Uterus (tissue), 2 donors: ENCODE measurements at regions not wholly inside any gene's neighbourhood (a gene's known extent, or its start where the extent isn't known, plus 50 kb on each side); places are given as distances from the start of the nearest gene placed in this dataset.

Source experiments
- POLR2A ChIP-seq, 2 donors: fragments of 450-650 bp; IDR thresholded peaks; one replicate each; pipeline ENCODE4 v1.6.1; 2016; ENCODE audit warnings: antibody characterized with exemption in 2 of 2, mild to moderate bottlenecking in 1 of 2, moderate library complexity in 1 of 2
- TF ChIP-seq, protein P1 (sequence below), 4 experiments: fragments of 200-600 bp in 2 of 4; fragments of 450-650 bp in 2 of 4; sonication (generic) in 2 of 4; IDR thresholded peaks; one replicate each; pipeline ENCODE4 v1.5.1; 2016 to 2019; ENCODE audit warnings: antibody characterized with exemption in 4 of 4, mild to moderate bottlenecking in 2 of 4, moderate library complexity in 1 of 4

DNA sequence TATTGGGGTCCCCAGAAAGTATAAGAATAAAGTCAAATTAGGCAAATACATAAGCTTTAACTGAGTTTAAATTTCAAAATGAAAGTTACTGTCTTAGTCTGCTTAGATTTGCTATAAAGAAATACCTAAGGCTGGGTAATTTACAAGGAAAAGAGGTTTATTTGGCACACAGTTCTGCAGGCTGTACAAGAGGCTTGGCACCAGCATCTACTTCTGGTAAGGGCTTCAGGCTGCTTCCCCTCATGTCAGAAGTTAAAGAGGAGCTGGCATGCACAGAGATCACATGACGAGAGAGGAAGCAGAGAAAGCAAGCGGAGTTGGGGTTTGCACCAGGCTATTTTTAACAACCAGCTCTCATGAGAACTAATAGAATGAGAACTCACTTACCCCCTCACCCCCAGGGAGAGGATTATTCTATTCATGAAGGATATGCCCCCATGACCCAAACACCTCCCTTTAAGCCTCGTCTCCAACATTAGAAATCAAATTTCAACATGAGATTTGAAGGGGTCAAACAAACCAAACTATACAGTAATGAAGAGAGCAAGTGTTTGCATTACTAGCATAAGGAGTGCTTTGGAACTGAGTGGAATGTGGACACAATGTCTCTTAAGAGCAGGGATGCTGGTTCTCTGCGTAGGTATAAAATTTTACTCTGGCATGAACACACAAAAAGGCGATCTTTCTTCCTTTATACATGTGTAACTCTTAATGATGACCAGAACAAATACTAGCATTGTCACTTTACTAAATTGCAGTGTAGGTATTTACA lies 292.8 kb upstream of the PMFBP1 start:
- TF ChIP-seq, protein P1, sequence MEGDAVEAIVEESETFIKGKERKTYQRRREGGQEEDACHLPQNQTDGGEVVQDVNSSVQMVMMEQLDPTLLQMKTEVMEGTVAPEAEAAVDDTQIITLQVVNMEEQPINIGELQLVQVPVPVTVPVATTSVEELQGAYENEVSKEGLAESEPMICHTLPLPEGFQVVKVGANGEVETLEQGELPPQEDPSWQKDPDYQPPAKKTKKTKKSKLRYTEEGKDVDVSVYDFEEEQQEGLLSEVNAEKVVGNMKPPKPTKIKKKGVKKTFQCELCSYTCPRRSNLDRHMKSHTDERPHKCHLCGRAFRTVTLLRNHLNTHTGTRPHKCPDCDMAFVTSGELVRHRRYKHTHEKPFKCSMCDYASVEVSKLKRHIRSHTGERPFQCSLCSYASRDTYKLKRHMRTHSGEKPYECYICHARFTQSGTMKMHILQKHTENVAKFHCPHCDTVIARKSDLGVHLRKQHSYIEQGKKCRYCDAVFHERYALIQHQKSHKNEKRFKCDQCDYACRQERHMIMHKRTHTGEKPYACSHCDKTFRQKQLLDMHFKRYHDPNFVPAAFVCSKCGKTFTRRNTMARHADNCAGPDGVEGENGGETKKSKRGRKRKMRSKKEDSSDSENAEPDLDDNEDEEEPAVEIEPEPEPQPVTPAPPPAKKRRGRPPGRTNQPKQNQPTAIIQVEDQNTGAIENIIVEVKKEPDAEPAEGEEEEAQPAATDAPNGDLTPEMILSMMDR (IDR thresholded peaks at IDR 0.05): no peak
- TF ChIP-seq POLR2A (IDR thresholded peaks at IDR 0.05): no peak
